Lung (tissue), 11 donors: ENCODE measurements at regions not wholly inside any gene's neighbourhood (a gene's known extent, or its start where the extent isn't known, plus 50 kb on each side); places are given as distances from the start of the nearest gene placed in this dataset.

Experiments used
- ATAC-seq: fragments of 200-7000 bp; cut with Tn5 transposase; one replicate; pipeline ENCODE4 v1.9.1; 2020; ENCODE audit warnings: moderate number of reproducible peaks; ENCODE audit not compliant: insufficient read depth, low FRiP score
- DNase-seq, 3 donors: peaks; one replicate each; pipeline ENCODE4 v3.0.0-alpha.2; 2013 to 2017
- H3K27ac ChIP-seq, 2 donors: one replicate each; pipeline ENCODE4 v1.5.1; 2013; ENCODE audit warnings: mild to moderate bottlenecking in 2 of 2, moderate library complexity in 2 of 2, control low read depth in 1 of 2, inconsistent platforms in 1 of 2, low read depth in 1 of 2, low read length in 1 of 2
- H3K27me3 ChIP-seq, 3 donors: one replicate each; pipeline ENCODE4 v1.5.1; 2013; ENCODE audit warnings: low read length in 2 of 3; ENCODE audit not compliant: control insufficient read depth in 3 of 3, insufficient read depth in 3 of 3
- H3K36me3 ChIP-seq, 4 donors: one replicate each; pipeline ENCODE4 v1.5.1; 2013; ENCODE audit warnings: low read length in 4 of 4, mild to moderate bottlenecking in 1 of 4, moderate library complexity in 1 of 4; ENCODE audit not compliant: control insufficient read depth in 4 of 4, insufficient read depth in 4 of 4
- H3K4me1 ChIP-seq, 5 donors: one replicate each; pipeline ENCODE4 v1.5.1; 2013; ENCODE audit warnings: low read length in 5 of 5, mild to moderate bottlenecking in 2 of 5, moderate library complexity in 1 of 5; ENCODE audit not compliant: control insufficient read depth in 5 of 5, insufficient read depth in 5 of 5
- H3K4me3 ChIP-seq: one replicate; pipeline ENCODE4 v1.5.1; 2013; ENCODE audit warnings: mild to moderate bottlenecking, control low read depth, moderate library complexity
- H3K9ac ChIP-seq, 2 donors: one replicate each; pipeline ENCODE4 v1.5.1; 2013; ENCODE audit warnings: low read length in 2 of 2, control low read depth in 1 of 2; ENCODE audit not compliant: insufficient read depth in 1 of 2
- H3K9me3 ChIP-seq, 4 donors: one replicate each; pipeline ENCODE4 v1.5.1; 2013; ENCODE audit warnings: low read length in 3 of 4, mild to moderate bottlenecking in 1 of 4, moderate library complexity in 1 of 4; ENCODE audit not compliant: control insufficient read depth in 4 of 4, insufficient read depth in 3 of 4
- WGBS, 2 donors: extraction: QIAGEN DNeasy Blood & Tissue Kit; methylation state at CpG; one replicate each; pipeline ENCODE4 v1.1.7; 2013; 5-methylcytosine and 5-hydroxymethylcytosine counted together
- TF ChIP-seq, protein P1 (sequence below): IDR thresholded peaks from 2 replicates; pipeline ENCODE4 v1.5.1; 2012; ENCODE audit warnings: mild to moderate bottlenecking; ENCODE audit errors: control extremely low read depth, extremely low read depth
- donor health status: control.
- donor health status: control.
- donor health status: Bipolar disorder and iron deficiency.
- donor health status: healthy.
- donor health status: DM: yes; HTN: yes; CAD: no.

DNA sequence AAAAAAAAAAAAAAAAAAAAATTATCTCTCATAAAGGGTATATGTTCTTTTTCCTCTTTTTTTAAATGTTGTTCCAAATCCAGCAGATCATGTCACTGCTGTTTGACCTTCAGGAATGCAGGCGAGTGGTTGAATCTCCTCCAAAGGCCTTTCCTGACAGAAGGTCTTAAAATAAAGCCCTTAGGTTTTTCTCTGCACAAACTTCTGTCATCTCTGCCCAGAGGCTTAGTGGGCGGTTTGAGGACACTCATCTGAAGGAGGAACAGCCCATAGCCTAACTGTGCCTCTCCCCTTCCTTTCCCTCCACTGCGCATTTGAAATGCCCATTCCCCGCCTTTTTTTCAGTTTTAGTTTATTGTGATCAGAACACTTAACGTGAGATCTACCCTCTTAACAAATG is 270.2 kb downstream of the TMEM114 start:
- ATAC-seq (no peak), DNase-seq (no peak)
- Histone ChIP-seq H3K4me1 (no peaks in the 10 kb centered on the region), H3K27me3 (no peaks in the 10 kb centered on the region), H3K9ac (no peak overlapping the region), H3K4me3 (no peak overlapping the region), H3K9me3 (peaks cover 0 to 2% (median 0%) of the 10 kb centered on the region in 4 donors), H3K27ac (no peak overlapping the region), H3K36me3 (no peaks in the 10 kb centered on the region)
- TF ChIP-seq, protein P1, sequence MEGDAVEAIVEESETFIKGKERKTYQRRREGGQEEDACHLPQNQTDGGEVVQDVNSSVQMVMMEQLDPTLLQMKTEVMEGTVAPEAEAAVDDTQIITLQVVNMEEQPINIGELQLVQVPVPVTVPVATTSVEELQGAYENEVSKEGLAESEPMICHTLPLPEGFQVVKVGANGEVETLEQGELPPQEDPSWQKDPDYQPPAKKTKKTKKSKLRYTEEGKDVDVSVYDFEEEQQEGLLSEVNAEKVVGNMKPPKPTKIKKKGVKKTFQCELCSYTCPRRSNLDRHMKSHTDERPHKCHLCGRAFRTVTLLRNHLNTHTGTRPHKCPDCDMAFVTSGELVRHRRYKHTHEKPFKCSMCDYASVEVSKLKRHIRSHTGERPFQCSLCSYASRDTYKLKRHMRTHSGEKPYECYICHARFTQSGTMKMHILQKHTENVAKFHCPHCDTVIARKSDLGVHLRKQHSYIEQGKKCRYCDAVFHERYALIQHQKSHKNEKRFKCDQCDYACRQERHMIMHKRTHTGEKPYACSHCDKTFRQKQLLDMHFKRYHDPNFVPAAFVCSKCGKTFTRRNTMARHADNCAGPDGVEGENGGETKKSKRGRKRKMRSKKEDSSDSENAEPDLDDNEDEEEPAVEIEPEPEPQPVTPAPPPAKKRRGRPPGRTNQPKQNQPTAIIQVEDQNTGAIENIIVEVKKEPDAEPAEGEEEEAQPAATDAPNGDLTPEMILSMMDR, result no peak
- WGBS, 2 donors, result 70 to 73% methylated on average over 5 of the region's 5 CpGs

- Histone ChIP-seq H3K9ac (no peak overlapping the region), H3K9me3 (peaks cover 0 to 9% (median 4%) of the 10 kb centered on the region in 4 donors), H3K4me3 (no peak overlapping the region), H3K36me3 (no peaks in the 10 kb centered on the region), H3K27ac (no peak overlapping the region), H3K27me3 (no peaks in the 10 kb centered on the region), H3K4me1 (no peaks in the 10 kb centered on the region)
- ATAC-seq (no peak), DNase-seq (no peak)
- 83 to 87% methylated on average over 6 of the region's 6 CpGs for WGBS, 2 donors
- TF ChIP-seq, protein P1, result no peak
Measured at GRCh38 chr16:8310816-8311215, 279.5 kb downstream of the TMEM114 start.

GRCh38 chr16:8310323-8310722 is 280.0 kb downstream of the TMEM114 start:
- no peaks in the 10 kb centered on the region for H3K4me1 ChIP-seq
- H3K27me3 ChIP-seq, result no peaks in the 10 kb centered on the region
- TF ChIP-seq, protein P1, result no peak
- peaks cover 0 to 9% (median 4%) of the 10 kb centered on the region in 4 donors for H3K9me3 ChIP-seq
- H3K9ac ChIP-seq, result no peak overlapping the region
- ATAC-seq (no peak), DNase-seq (no peak)
- no peak overlapping the region for H3K4me3 ChIP-seq
- H3K36me3 ChIP-seq, result no peaks in the 10 kb centered on the region
- WGBS, 2 donors, result 62 to 77% methylated on average over 6 of the region's 6 CpGs
- no peak overlapping the region for H3K27ac ChIP-seq

DNA sequence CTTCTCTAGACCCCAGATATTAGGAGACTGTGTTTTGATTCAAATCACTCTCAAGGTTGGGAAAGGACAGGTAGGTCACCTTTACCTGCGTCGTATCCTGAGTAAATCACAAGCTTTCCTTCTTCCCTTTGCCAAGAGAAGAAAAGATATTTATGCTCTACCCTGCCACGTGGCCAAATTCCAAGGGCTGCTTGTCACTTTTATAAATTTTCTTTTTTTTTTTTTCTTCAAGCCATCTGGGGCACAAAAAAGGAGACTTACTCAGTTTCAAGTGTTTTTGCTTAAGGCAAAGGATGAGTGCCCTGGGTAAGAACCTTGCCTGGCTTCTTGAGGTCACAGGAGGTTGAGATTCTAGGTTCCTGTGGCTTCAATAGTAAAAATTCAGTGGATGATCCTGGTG is 285.1 kb downstream of the TMEM114 start:
- TF ChIP-seq, protein P1, result no peak
- WGBS, 2 donors, result 75 to 89% methylated on average over 3 of the region's 3 CpGs
- H3K36me3 ChIP-seq, result no peaks in the 10 kb centered on the region
- H3K4me3 ChIP-seq, result no peak overlapping the region
- no peak overlapping the region for H3K9ac ChIP-seq
- H3K27ac ChIP-seq, result no peak overlapping the region
- H3K4me1 ChIP-seq, result no peaks in the 10 kb centered on the region
- peaks cover 0 to 9% (median 5%) of the 10 kb centered on the region in 4 donors for H3K9me3 ChIP-seq
- no peaks in the 10 kb centered on the region for H3K27me3 ChIP-seq
- ATAC-seq, result no peak
- no peak for DNase-seq
